HL-60 (cell line): ENCODE measurements at regions not wholly inside any gene's neighbourhood (a gene's known extent, or its start where the extent isn't known, plus 50 kb on each side); places are given as distances from the start of the nearest gene placed in this dataset.

ENCODE experiments used
- DNase-seq, 2 experiments: peaks; one replicate each; pipeline ENCODE4 v3.0.0-alpha.2; 2010 to 2020; ENCODE audit warnings: low read depth in 1 of 2, low spot score in 1 of 2
- H3K27ac ChIP-seq: fragments of 250-450 bp; sonication (Bioruptor Pico); replicated peaks from 2 replicates; pipeline ENCODE4 v1.5.1; 2020; ENCODE audit warnings: mild to moderate bottlenecking, moderate library complexity
- H3K27me3 ChIP-seq: fragments of 250-450 bp; sonication (Bioruptor Pico); 2 replicates; pipeline ENCODE4 v1.5.1; 2021; ENCODE audit warnings: mild to moderate bottlenecking, moderate library complexity; ENCODE audit not compliant: insufficient read depth, poor library complexity, severe bottlenecking
- H3K4me3 ChIP-seq: replicated peaks from 2 replicates; pipeline ENCODE4 v1.5.1; 2011; ENCODE audit warnings: mild to moderate bottlenecking, control low read depth, low read length; ENCODE audit not compliant: insufficient read depth
- CTCF ChIP-seq: IDR thresholded peaks from one replicate; pipeline ENCODE4 v1.5.1; 2011; ENCODE audit warnings: low read length, control low read depth, inconsistent platforms; ENCODE audit not compliant: insufficient read depth
- GABPA ChIP-seq: IDR thresholded peaks from 2 replicates; pipeline ENCODE4 v1.6.1; 2012; ENCODE audit warnings: low read depth
- POLR2AphosphoS5 ChIP-seq: IDR thresholded peaks from 2 replicates; pipeline ENCODE4 v1.6.1; 2012; ENCODE audit warnings: low read depth
- SPI1 ChIP-seq: IDR thresholded peaks from 2 replicates; pipeline ENCODE4 v1.6.1; 2012; ENCODE audit warnings: low read depth, mild to moderate bottlenecking, borderline replicate concordance
- TF ChIP-seq, protein P1 (sequence below): IDR thresholded peaks from 2 replicates; pipeline ENCODE4 v1.6.1; 2012; ENCODE audit warnings: low read depth; ENCODE audit not compliant: insufficient replicate concordance

GRCh38 chr9:86424251-86424891 is 70.2 kb upstream of the TUT7 start:
- H3K27ac ChIP-seq = no peak overlapping the region
- no peak for TF ChIP-seq SPI1
- no peak for TF ChIP-seq CTCF
- TF ChIP-seq POLR2AphosphoS5 = no peak
- TF ChIP-seq, protein P1, sequence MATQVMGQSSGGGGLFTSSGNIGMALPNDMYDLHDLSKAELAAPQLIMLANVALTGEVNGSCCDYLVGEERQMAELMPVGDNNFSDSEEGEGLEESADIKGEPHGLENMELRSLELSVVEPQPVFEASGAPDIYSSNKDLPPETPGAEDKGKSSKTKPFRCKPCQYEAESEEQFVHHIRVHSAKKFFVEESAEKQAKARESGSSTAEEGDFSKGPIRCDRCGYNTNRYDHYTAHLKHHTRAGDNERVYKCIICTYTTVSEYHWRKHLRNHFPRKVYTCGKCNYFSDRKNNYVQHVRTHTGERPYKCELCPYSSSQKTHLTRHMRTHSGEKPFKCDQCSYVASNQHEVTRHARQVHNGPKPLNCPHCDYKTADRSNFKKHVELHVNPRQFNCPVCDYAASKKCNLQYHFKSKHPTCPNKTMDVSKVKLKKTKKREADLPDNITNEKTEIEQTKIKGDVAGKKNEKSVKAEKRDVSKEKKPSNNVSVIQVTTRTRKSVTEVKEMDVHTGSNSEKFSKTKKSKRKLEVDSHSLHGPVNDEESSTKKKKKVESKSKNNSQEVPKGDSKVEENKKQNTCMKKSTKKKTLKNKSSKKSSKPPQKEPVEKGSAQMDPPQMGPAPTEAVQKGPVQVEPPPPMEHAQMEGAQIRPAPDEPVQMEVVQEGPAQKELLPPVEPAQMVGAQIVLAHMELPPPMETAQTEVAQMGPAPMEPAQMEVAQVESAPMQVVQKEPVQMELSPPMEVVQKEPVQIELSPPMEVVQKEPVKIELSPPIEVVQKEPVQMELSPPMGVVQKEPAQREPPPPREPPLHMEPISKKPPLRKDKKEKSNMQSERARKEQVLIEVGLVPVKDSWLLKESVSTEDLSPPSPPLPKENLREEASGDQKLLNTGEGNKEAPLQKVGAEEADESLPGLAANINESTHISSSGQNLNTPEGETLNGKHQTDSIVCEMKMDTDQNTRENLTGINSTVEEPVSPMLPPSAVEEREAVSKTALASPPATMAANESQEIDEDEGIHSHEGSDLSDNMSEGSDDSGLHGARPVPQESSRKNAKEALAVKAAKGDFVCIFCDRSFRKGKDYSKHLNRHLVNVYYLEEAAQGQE = no peak
- no peak for TF ChIP-seq GABPA
- DNase-seq = no peak
- no peaks in the 10 kb centered on the region for H3K27me3 ChIP-seq
- H3K4me3 ChIP-seq = no peak overlapping the region

GRCh38 chr9:86413971-86414880 is 60.0 kb upstream of the TUT7 start:
- no peak for DNase-seq
- H3K27ac ChIP-seq = no peak overlapping the region

DNA sequence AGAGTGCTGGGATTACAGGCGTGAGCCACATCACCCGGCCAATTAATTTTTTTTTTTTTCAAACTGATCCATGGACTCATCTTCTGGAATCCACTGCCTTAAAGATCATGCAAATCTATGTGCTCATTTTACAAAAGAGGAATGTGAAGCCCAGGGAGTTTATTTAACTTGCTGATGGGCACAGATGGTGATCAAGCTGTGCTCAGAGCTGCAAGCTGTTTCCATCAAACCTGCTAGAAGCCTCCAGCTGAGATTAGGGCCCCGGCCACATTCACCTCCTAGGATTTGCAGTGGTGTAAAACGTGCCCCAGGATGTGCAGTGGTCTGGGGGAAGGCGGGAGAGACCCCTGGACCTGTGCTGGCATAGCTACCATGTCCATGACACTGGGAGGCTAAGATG is 56.1 kb upstream of the TUT7 start:
- no peak for DNase-seq
- no peak overlapping the region for H3K4me3 ChIP-seq
- TF ChIP-seq GABPA (no peak), CTCF (no peak), SPI1 (no peak), POLR2AphosphoS5 (no peak)
- TF ChIP-seq, protein P1 = no peak
- H3K27me3 ChIP-seq = peaks cover 5% of the 10 kb centered on the region
- H3K27ac ChIP-seq = no peak overlapping the region

More at GRCh38 chr9:86413971-86414880, 60.0 kb upstream of the TUT7 start:
- Histone ChIP-seq H3K4me3 (no peak overlapping the region), H3K27me3 (no peaks in the 10 kb centered on the region)
- TF ChIP-seq CTCF = peak; percentile 28
- TF ChIP-seq, protein P1 = no peak
